C4-2B (cell line): ENCODE measurements at regions not wholly inside any gene's neighbourhood (a gene's known extent, or its start where the extent isn't known, plus 50 kb on each side); places are given as distances from the start of the nearest gene placed in this dataset.
"Not testable (repeated sequence)": the region's sequence is repeated elsewhere in the genome, so short reads cannot be mapped to it uniquely, and the experiment has no call there.

Experiments
- ZFX ChIP-seq: fragments of 450-650 bp; IDR thresholded peaks from 2 replicates; pipeline ENCODE4 v1.6.1; 2017
- TF ChIP-seq, protein P1 (sequence below): fragments of 450-650 bp; conservative IDR thresholded peaks from 2 replicates; pipeline ENCODE4 v1.5.1; 2017; ENCODE audit warnings: mild to moderate bottlenecking

- TF ChIP-seq, protein P1, sequence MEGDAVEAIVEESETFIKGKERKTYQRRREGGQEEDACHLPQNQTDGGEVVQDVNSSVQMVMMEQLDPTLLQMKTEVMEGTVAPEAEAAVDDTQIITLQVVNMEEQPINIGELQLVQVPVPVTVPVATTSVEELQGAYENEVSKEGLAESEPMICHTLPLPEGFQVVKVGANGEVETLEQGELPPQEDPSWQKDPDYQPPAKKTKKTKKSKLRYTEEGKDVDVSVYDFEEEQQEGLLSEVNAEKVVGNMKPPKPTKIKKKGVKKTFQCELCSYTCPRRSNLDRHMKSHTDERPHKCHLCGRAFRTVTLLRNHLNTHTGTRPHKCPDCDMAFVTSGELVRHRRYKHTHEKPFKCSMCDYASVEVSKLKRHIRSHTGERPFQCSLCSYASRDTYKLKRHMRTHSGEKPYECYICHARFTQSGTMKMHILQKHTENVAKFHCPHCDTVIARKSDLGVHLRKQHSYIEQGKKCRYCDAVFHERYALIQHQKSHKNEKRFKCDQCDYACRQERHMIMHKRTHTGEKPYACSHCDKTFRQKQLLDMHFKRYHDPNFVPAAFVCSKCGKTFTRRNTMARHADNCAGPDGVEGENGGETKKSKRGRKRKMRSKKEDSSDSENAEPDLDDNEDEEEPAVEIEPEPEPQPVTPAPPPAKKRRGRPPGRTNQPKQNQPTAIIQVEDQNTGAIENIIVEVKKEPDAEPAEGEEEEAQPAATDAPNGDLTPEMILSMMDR, result not testable (repeated sequence)
- TF ChIP-seq ZFX, result not testable (repeated sequence)
These were observed 74.8 kb upstream of the NBPF20 start for GRCh38 chr1:145500251-145500650.
